IMR-90 (cell line): ENCODE measurements at regions not wholly inside any gene's neighbourhood (a gene's known extent, or its start where the extent isn't known, plus 50 kb on each side); places are given as distances from the start of the nearest gene placed in this dataset.

Experiments
- ATAC-seq: fragments of 200-7000 bp; cut with Tn5 transposase; 2 replicates; pipeline ENCODE4 v1.9.1; 2020; ENCODE audit warnings: low read depth, mild to moderate bottlenecking, moderate library complexity
- BruUV-seq: library from RNA; stranded (reverse); fragments of 400-500 nt; replicated peaks from 2 replicates; lab custom pipeline; 2021; lab: Mats Ljungman, UMichigan
- CTCF ChIA-PET: fragments of 300-600 bp; formaldehyde crosslinking; extraction: SDS; loops from one replicate; lab custom pipeline; 2021; ENCODE audit warnings: antibody characterized with exemption; lab: Yijun Ruan, JAX
- POLR2A ChIA-PET: fragments of 300-600 bp; sonication (Branson Sonifier 250); formaldehyde crosslinking; loops from one replicate; lab custom pipeline; 2022; ENCODE audit warnings: antibody characterized with exemption; ENCODE audit not compliant: unreplicated experiment; lab: Charles Lee
- DNase-seq: peaks from one replicate; pipeline ENCODE4 v3.0.0; 2013
- H2AFZ ChIP-seq: replicated peaks from 2 replicates; pipeline ENCODE3; 2013; ENCODE audit warnings: low read length, mild to moderate bottlenecking; ENCODE audit not compliant: poor library complexity
- H2AK5ac ChIP-seq: 2 replicates; pipeline ENCODE4 v1.6.1; 2013; ENCODE audit warnings: low read depth, low read length, inconsistent platforms
- H2AK9ac ChIP-seq: replicated peaks from 2 replicates; pipeline ENCODE3; 2013; ENCODE audit warnings: mild to moderate bottlenecking, low read depth, low read length, moderate library complexity; ENCODE audit not compliant: poor library complexity
- H2BK120ac ChIP-seq: 2 replicates; pipeline ENCODE4 v1.6.1; 2013; ENCODE audit warnings: low read depth, low read length, inconsistent platforms
- H2BK15ac ChIP-seq: 3 replicates; pipeline ENCODE4 v1.6.1; 2013; ENCODE audit warnings: low read depth, low read length, inconsistent platforms
- H2BK20ac ChIP-seq: 2 replicates; pipeline ENCODE4 v1.6.1; 2013; ENCODE audit warnings: low read depth, mild to moderate bottlenecking, inconsistent platforms, low read length, moderate library complexity
- H2BK5ac ChIP-seq: 2 replicates; pipeline ENCODE4 v1.6.1; 2013; ENCODE audit warnings: mild to moderate bottlenecking, low read depth, low read length, inconsistent platforms; ENCODE audit not compliant: poor library complexity, severe bottlenecking
- H3K14ac ChIP-seq: replicated peaks from 2 replicates; pipeline ENCODE4 v1.6.1; 2013; ENCODE audit warnings: low read depth, low read length, inconsistent platforms
- H3K18ac ChIP-seq: 2 replicates; pipeline ENCODE4 v1.6.1; 2013; ENCODE audit warnings: low read depth, low read length, control low read depth
- H3K23ac ChIP-seq: 2 replicates; pipeline ENCODE4 v1.6.1; 2013; ENCODE audit warnings: low read depth, low read length, inconsistent platforms
- H3K27ac ChIP-seq: 2 replicates; pipeline ENCODE4 v1.5.1; 2013; ENCODE audit warnings: mild to moderate bottlenecking, control low read depth, low read length; ENCODE audit not compliant: insufficient read depth
- H3K27me3 ChIP-seq: 2 replicates; pipeline ENCODE4 v1.6.1; 2013; ENCODE audit warnings: low read length; ENCODE audit not compliant: control insufficient read depth, insufficient read depth
- H3K36me3 ChIP-seq: 2 replicates; pipeline ENCODE4 v1.6.1; 2013; ENCODE audit warnings: low read length, mixed read lengths; ENCODE audit not compliant: control insufficient read depth, insufficient read depth
- H3K4ac ChIP-seq: 2 replicates; pipeline ENCODE4 v1.6.1; 2013; ENCODE audit warnings: low read depth, low read length, inconsistent platforms
- H3K4me1 ChIP-seq: 2 replicates; pipeline ENCODE4 v1.6.1; 2013; ENCODE audit warnings: low read length, mixed read lengths; ENCODE audit not compliant: control insufficient read depth, insufficient read depth
- H3K4me2 ChIP-seq: 2 replicates; pipeline ENCODE4 v1.6.1; 2013; ENCODE audit warnings: low read depth, mild to moderate bottlenecking, control low read depth, low read length, moderate library complexity
- H3K4me3 ChIP-seq: 2 replicates; pipeline ENCODE4 v1.5.1; 2013; ENCODE audit warnings: low read depth, mild to moderate bottlenecking, control low read depth, low read length, moderate library complexity; ENCODE audit not compliant: insufficient read depth
- H3K56ac ChIP-seq: 2 replicates; pipeline ENCODE4 v1.6.1; 2013; ENCODE audit warnings: low read length, inconsistent platforms; ENCODE audit not compliant: insufficient read depth; ENCODE audit errors: extremely low read depth
- H3K79me1 ChIP-seq, 2 experiments: 2 replicates each; pipeline ENCODE4 v1.6.1; 2013; ENCODE audit warnings: low read length in 2 of 2, inconsistent platforms in 1 of 2, low read depth in 1 of 2
- H3K9ac ChIP-seq: 2 replicates; pipeline ENCODE4 v1.6.1; 2013; ENCODE audit warnings: low read depth, low read length, control low read depth
- H3K9me1 ChIP-seq: 2 replicates; pipeline ENCODE4 v1.6.1; 2013; ENCODE audit warnings: low read length, inconsistent platforms; ENCODE audit not compliant: insufficient read depth
- H3K9me3 ChIP-seq: 2 replicates; pipeline ENCODE4 v1.6.1; 2013; ENCODE audit warnings: low read length; ENCODE audit not compliant: control insufficient read depth, insufficient read depth
- H4K20me1 ChIP-seq: 2 replicates; pipeline ENCODE4 v1.6.1; 2013; ENCODE audit warnings: low read length, inconsistent platforms; ENCODE audit not compliant: insufficient read depth
- H4K5ac ChIP-seq: 2 replicates; pipeline ENCODE4 v1.6.1; 2013; ENCODE audit warnings: mild to moderate bottlenecking, low read depth, low read length, control low read depth
- H4K8ac ChIP-seq, 2 experiments: 2 replicates each; pipeline ENCODE4 v1.6.1; 2013; ENCODE audit warnings: low read depth in 2 of 2, low read length in 2 of 2, control low read depth in 1 of 2, inconsistent platforms in 1 of 2
- H4K91ac ChIP-seq: 2 replicates; pipeline ENCODE4 v1.6.1; 2013; ENCODE audit warnings: low read depth, low read length, inconsistent platforms; ENCODE audit not compliant: insufficient read depth
- BHLHE40 ChIP-seq: fragments of 150-350 bp; IDR thresholded peaks from 2 replicates; pipeline ENCODE4 v1.6.1; 2016; ENCODE audit warnings: mild to moderate bottlenecking, low read depth, low read length
- CEBPB ChIP-seq: IDR thresholded peaks from 2 replicates; pipeline ENCODE4 v1.6.1; 2012; ENCODE audit warnings: low read depth, low read length, improper control_type of control experiment
- CHD1 ChIP-seq: IDR thresholded peaks from 2 replicates; pipeline ENCODE4 v1.6.1; 2012; ENCODE audit warnings: low read depth, low read length, improper control_type of control experiment
- CTCF ChIP-seq: conservative IDR thresholded peaks from 2 replicates; pipeline ENCODE4 v1.5.1; 2012; ENCODE audit warnings: mild to moderate bottlenecking, low read depth, low read length, improper control_type of control experiment
- ELK1 ChIP-seq: fragments of 150-350 bp; IDR thresholded peaks from 2 replicates; pipeline ENCODE4 v1.6.1; 2016; ENCODE audit warnings: low read depth, mild to moderate bottlenecking, low read length, moderate library complexity, borderline replicate concordance
- FOS ChIP-seq: fragments of 150-350 bp; IDR thresholded peaks from 2 replicates; pipeline ENCODE4 v1.6.1; 2016; ENCODE audit warnings: low read depth, low read length
- MAFK ChIP-seq: IDR thresholded peaks from 2 replicates; pipeline ENCODE4 v1.6.1; 2012; ENCODE audit warnings: low read depth, low read length, improper control_type of control experiment
- MAZ ChIP-seq: IDR thresholded peaks from 2 replicates; pipeline ENCODE4 v1.6.1; 2012; ENCODE audit warnings: low read depth, mild to moderate bottlenecking, low read length, improper control_type of control experiment, moderate library complexity, borderline replicate concordance
- MXI1 ChIP-seq: IDR thresholded peaks from 2 replicates; pipeline ENCODE4 v1.6.1; 2012; ENCODE audit warnings: low read depth, mild to moderate bottlenecking, low read length, moderate library complexity, borderline replicate concordance
- NFE2L2 ChIP-seq: fragments of 150-350 bp; IDR thresholded peaks from 2 replicates; pipeline ENCODE4 v1.6.1; 2016; ENCODE audit warnings: low read depth, mild to moderate bottlenecking, low read length
- POLR2A ChIP-seq: IDR thresholded peaks from 2 replicates; pipeline ENCODE4 v1.6.1; 2012; ENCODE audit warnings: mild to moderate bottlenecking, low read depth, low read length
- RAD21 ChIP-seq: IDR thresholded peaks from 2 replicates; pipeline ENCODE4 v1.6.1; 2012; ENCODE audit warnings: low read length, improper control_type of control experiment
- RCOR1 ChIP-seq: IDR thresholded peaks from 2 replicates; pipeline ENCODE4 v1.6.1; 2012; ENCODE audit warnings: mild to moderate bottlenecking, low read length, improper control_type of control experiment; ENCODE audit not compliant: insufficient replicate concordance
- RFX5 ChIP-seq: IDR thresholded peaks from 2 replicates; pipeline ENCODE4 v1.8.0; 2012; ENCODE audit warnings: low read depth, mild to moderate bottlenecking, low read length, moderate library complexity
- SMC3 ChIP-seq: fragments of 150-350 bp; IDR thresholded peaks from 2 replicates; pipeline ENCODE4 v1.6.1; 2016; ENCODE audit warnings: low read depth, mild to moderate bottlenecking, antibody characterized with exemption, low read length, moderate library complexity
- USF2 ChIP-seq: fragments of 150-350 bp; IDR thresholded peaks from 2 replicates; pipeline ENCODE4 v1.6.1; 2017; ENCODE audit warnings: mild to moderate bottlenecking, antibody characterized with exemption, low read length, low read depth
- dilution Hi-C: fragments of 300-500 bp; cut with HindIII; formaldehyde crosslinking; loops from one replicate; pipeline ENCODE4 v1.14.3; 2018; ENCODE audit warnings: low sequenced_read_pairs; ENCODE audit not compliant: unreplicated experiment
- in situ Hi-C: fragments of 300-500 bp; cut with MboI; formaldehyde crosslinking; loops from 3 replicates; pipeline ENCODE4 v1.14.3; 2019; ENCODE audit warnings: low sequenced_read_pairs, inconsistent platforms, mixed read lengths
- intact Hi-C: fragments of 100-400 bp; cut with micrococcal nuclease; formaldehyde crosslinking; loops from 2 replicates; pipeline ENCODE4 v1.10.0; 2022

GRCh38 chr3:94665922-94666321, 603.1 kb downstream of the NSUN3 start:
- no peak overlapping the region for H3K23ac ChIP-seq
- no peaks in the 10 kb centered on the region for H4K20me1 ChIP-seq
- no peak for ATAC-seq
- H2BK15ac ChIP-seq = no peak overlapping the region
- H3K9ac ChIP-seq = no peak overlapping the region
- dilution Hi-C loops (no loop called here), intact Hi-C loops (no loop called here), in situ Hi-C loops (no loop called here)
- no peaks in the 10 kb centered on the region for H3K9me1 ChIP-seq
- no peaks in the 10 kb centered on the region for H3K36me3 ChIP-seq
- H3K4ac ChIP-seq = no peak overlapping the region
- no peak overlapping the region for H4K91ac ChIP-seq
- no peak overlapping the region for H2AFZ ChIP-seq
- no peak overlapping the region for H2BK120ac ChIP-seq
- H2BK5ac ChIP-seq = no peak overlapping the region
- no peak overlapping the region for H3K18ac ChIP-seq
- no peaks in the 10 kb centered on the region for H3K4me1 ChIP-seq
- no peak overlapping the region for H3K56ac ChIP-seq
- H2AK5ac ChIP-seq = no peak overlapping the region
- no TSS peak for BruUV-seq
- H4K8ac ChIP-seq = no peak overlapping the region
- no peaks in the 10 kb centered on the region for H3K79me1 ChIP-seq
- peaks cover 2% of the 10 kb centered on the region; the same call in 1 of the 2 replicates for H3K9me3 ChIP-seq
- no peak for DNase-seq
- H2AK9ac ChIP-seq = no peak overlapping the region
- no peak overlapping the region for H3K27ac ChIP-seq
- H4K5ac ChIP-seq = no peak overlapping the region
- TF ChIP-seq MAZ (no peak), USF2 (no peak), ELK1 (no peak), CHD1 (no peak), RCOR1 (no peak), SMC3 (no peak), MAFK (no peak), RAD21 (no peak), MXI1 (no peak), RFX5 (no peak), NFE2L2 (no peak), POLR2A (no peak), CEBPB (no peak), FOS (no peak), BHLHE40 (no peak), CTCF (no peak)
- no peak overlapping the region for H3K4me3 ChIP-seq
- POLR2A ChIA-PET = no interaction called here
- no peaks in the 10 kb centered on the region for H3K27me3 ChIP-seq
- H3K4me2 ChIP-seq = no peak overlapping the region
- CTCF ChIA-PET = no interaction called here
- H2BK20ac ChIP-seq = no peak overlapping the region
- no peak overlapping the region for H3K14ac ChIP-seq
